ENCODE measurements at regions not wholly inside any gene's neighbourhood (a gene's known extent, or its start where the extent isn't known, plus 50 kb on each side); places are given as distances from the start of the nearest gene placed in this dataset.

- no peak for DNase-seq
These were observed 114.1 kb upstream of the CHL1 start for GRCh38 chr3:82508-82907.

- no peak for DNase-seq
These were observed 113.5 kb upstream of the CHL1 start for GRCh38 chr3:83096-83495.

DNA sequence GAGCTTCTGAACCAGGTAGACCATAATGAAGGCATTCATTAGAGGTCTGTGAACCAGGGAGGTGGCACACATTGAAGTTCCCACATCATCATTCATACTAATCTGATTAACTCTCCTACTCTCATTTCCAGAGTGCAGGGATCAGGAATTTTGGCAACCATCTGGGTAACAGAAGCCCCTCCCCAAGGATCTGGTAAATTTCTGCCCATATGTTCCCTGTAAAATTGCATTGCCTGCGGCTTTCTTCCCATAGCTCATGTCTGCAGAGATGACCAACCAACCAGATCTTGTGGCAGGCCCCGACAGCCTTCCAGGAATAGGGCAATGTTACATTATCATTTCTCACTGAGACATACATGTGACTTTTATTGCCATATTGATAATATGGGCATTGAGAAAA lies 111.4 kb upstream of the CHL1 start:
- DNase-seq: no peak

- DNase-seq: no peak
These were observed 108.3 kb upstream of the CHL1 start for GRCh38 chr3:88267-88666.

DNA sequence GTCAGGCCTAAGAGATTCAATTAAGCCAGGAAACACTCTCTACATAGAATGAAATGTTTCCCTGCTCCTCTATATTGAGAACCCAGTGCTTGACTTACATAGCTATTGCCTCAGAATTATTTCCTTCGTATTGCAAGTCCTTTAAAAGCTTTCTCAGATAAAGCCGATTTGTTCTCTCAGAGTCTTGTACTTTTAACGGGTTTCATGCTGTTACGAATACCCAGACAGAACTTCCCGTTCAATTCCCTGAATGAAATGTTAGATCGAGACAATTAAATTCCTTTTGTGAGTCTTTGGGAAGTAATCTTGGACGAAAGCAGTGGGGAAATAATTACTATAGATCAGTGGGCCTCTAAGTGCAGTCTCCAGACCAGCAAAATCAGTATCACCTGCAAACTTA lies 102.8 kb upstream of the CHL1 start:
- DNase-seq: no peak

GRCh38 chr3:96259-96658 lies 100.3 kb upstream of the CHL1 start:
- no peak for DNase-seq

GRCh38 chr3:97417-98258 lies 98.9 kb upstream of the CHL1 start:
- DNase-seq: no peak

GRCh38 chr3:98259-98654 lies 98.3 kb upstream of the CHL1 start:
- no peak for DNase-seq

GRCh38 chr3:99506-99905 lies 97.1 kb upstream of the CHL1 start:
- DNase-seq: peak; percentile 37

DNA sequence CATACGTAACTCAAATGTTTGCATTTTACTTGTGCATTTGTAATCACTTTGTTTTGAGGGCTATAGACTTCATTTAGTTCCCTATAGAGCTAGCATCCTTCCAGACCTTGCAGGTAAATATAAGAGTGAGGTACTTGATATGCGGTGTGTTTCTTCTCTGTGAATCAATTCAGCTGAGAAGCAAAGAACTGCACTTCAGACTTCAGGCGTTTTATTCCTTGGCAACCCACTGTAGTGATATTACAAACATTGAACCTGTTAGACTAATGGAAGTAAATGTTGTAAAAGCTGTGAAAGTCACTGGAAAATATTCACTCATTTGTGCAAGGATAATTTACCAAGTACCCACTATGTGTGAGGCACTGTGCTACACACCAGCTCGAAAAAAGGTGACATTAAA lies 94.1 kb upstream of the CHL1 start:
- DNase-seq: no peak

GRCh38 chr3:103991-104390 lies 92.6 kb upstream of the CHL1 start:
- DNase-seq: no peak

DNA sequence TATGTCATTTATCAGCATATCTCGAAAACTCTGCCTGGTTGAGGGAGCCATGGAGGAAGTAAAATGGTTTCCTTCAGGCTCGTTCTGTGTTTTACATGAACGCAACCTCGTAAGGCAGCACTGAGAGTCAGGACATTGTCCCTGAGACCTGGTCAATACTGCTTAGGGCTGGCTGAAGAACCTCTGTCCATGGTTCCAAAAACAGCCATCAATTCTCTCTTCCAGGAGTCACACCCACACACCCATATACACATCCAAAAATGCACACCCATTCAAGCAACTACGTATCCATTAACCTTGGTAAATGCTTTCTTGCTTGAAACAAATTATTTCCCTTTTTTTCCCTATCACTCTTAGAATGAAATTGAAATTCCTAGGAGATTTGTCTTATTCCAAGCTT lies 91.0 kb upstream of the CHL1 start:
- no peak for DNase-seq

- no peak for DNase-seq
These were observed 89.9 kb upstream of the CHL1 start for GRCh38 chr3:106619-107018.

DNA sequence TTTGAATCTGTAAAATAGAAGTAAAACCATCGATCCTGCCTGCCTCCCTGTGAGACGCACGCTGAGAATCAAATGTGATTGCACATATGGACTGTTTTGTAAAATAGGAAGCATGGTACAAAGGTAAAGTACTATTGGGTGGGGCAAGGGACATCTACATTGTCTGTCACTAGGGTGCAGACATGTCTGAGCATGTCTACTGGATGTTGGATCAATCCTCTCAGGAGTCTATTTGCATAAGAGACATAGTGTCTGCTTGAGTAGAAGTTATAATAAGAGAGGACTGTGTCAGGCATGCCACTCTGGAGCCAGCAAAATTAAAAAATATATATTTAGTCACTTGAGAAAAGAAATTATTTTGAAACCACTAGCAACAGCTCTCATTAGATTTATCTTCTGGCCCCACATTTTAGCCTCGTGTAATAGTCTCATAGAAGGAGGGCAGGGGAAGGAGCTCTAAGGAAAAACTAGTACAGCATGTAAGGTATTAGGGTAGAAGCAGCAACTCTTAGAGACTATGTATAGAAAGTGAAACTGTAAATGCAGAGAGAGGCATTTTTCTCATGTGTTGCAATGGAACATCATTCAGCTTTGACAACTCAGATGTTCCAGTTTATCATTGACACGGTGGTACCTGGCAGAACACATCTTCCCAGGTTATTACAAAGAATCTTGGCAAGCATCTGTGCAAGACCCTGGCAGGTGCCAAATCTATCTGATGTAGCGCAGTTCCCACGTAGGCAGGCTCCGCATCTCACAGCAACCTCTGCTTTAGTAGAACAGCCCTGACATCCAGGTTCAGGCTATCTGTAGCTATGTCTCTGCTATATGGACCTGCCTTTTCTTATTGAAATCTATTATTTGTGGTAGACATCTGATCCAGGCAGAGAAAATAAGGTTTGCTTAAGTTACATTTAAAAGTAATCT lies 85.2 kb upstream of the CHL1 start:
- DNase-seq: peak; percentile 62

GRCh38 chr3:112773-113172 lies 83.8 kb upstream of the CHL1 start:
- no peak for DNase-seq

- no peak for DNase-seq
These were observed 77.9 kb upstream of the CHL1 start for GRCh38 chr3:118666-119065.

- no peak for DNase-seq
These were observed 73.2 kb upstream of the CHL1 start for GRCh38 chr3:123341-123740.

- DNase-seq: no peak
These were observed 71.9 kb upstream of the CHL1 start for GRCh38 chr3:124557-125179.

DNA sequence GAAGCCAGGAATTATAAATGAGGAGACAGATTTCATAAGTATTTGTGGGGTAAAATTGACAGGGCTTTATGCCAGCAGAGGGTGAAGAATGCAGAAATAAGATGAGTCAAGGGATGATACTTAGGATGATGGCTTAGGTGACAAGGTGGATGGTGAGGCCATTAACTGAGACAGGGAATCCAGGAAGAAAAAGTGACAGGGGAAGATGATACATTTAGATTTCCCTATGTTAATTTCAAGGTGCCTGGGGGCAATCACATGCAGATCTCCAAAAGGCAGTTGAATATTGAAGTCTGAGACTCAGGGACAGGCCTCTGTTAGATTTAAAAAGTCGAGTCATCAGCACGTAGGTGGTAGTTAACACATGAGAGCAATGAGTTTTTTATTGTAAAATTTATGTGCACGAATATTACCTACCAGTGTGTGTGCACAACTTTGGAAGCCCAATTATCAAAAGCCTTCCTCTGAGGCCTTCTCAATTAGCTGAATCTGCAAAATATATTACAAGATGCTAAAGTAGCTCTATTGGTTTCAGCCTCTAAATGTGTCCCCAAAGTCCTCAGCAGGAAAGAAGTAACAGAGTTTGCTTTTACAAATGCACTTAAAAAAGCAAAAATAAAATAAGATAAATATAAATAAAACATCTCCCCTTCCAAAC lies 67.9 kb upstream of the CHL1 start:
- no peak for DNase-seq

GRCh38 chr3:131151-131888 lies 65.2 kb upstream of the CHL1 start:
- DNase-seq: peak; percentile 49

DNA sequence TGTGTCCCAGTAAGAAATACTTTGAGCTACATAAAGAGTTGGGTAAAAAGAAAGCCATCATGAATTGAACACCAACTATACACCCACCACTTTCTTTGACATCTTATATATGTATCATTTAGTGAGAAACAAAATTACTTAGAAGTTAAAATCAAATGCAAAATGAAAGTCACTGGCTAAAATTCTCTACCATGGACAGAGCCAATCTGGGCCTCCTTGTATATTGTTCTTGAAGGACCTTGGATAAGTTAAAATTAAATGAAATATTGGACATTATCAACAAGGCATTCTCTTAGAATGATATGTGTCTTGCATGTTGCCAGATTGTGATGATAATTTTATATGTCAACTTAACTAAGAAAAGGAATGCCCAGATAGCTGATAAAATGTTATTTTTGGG lies 64.2 kb upstream of the CHL1 start:
- no peak for DNase-seq

GRCh38 chr3:132904-133303 lies 63.7 kb upstream of the CHL1 start:
- no peak for DNase-seq
